Right cardiac atrium (tissue), 5 donors: ENCODE measurements at regions not wholly inside any gene's neighbourhood (a gene's known extent, or its start where the extent isn't known, plus 50 kb on each side); places are given as distances from the start of the nearest gene placed in this dataset.

ENCODE experiments used
- ATAC-seq, 2 donors: fragments of 200-7000 bp; cut with Tn5 transposase; one replicate each; pipeline versions ENCODE4 v1.8.0 to v1.9.1; 2020; ENCODE audit warnings: moderate library complexity in 2 of 2, mild to moderate bottlenecking in 1 of 2
- DNase-seq, 3 donors: peaks; one replicate each; pipeline ENCODE4 v3.0.0-alpha.2; 2020
- H3K27ac ChIP-seq: one replicate; pipeline ENCODE4 v1.5.1; 2013; ENCODE audit warnings: mild to moderate bottlenecking, low read length, control low read depth, moderate library complexity
- H3K27me3 ChIP-seq: one replicate; pipeline ENCODE4 v1.6.1; 2013; ENCODE audit not compliant: control insufficient read depth, insufficient read depth
- H3K4me1 ChIP-seq: one replicate; pipeline ENCODE4 v1.6.1; 2013; ENCODE audit warnings: low read length; ENCODE audit not compliant: control insufficient read depth, insufficient read depth
- H3K4me3 ChIP-seq: one replicate; pipeline ENCODE4 v1.5.1; 2013; ENCODE audit warnings: low read length, control low read depth
- H3K9me3 ChIP-seq: one replicate; pipeline ENCODE4 v1.6.1; 2013; ENCODE audit warnings: low read length; ENCODE audit not compliant: control insufficient read depth
- WGBS: extraction: QIAGEN DNeasy Blood & Tissue Kit; methylation state at CpG from one replicate; pipeline ENCODE4 v1.1.7; 2013; 5-methylcytosine and 5-hydroxymethylcytosine counted together
- intact Hi-C, 4 donors: fragments of 100-400 bp; cut with DNase I; formaldehyde crosslinking; loops; one replicate each; pipeline versions ENCODE4 v1.11.0 to v1.14.0; 2022 to 2023
- donor health status: healthy with polysubstance abuse.
- donor health status: DM: no; HTN: yes; CAD: no.
- donor health status: DM: no; HTN: no; CAD: no.
- donor health status: DM: no; HTN: yes; CAD: no; lungs with severe emphysema.
- donor health status: DM: yes; HTN: yes; CAD: no.

DNA sequence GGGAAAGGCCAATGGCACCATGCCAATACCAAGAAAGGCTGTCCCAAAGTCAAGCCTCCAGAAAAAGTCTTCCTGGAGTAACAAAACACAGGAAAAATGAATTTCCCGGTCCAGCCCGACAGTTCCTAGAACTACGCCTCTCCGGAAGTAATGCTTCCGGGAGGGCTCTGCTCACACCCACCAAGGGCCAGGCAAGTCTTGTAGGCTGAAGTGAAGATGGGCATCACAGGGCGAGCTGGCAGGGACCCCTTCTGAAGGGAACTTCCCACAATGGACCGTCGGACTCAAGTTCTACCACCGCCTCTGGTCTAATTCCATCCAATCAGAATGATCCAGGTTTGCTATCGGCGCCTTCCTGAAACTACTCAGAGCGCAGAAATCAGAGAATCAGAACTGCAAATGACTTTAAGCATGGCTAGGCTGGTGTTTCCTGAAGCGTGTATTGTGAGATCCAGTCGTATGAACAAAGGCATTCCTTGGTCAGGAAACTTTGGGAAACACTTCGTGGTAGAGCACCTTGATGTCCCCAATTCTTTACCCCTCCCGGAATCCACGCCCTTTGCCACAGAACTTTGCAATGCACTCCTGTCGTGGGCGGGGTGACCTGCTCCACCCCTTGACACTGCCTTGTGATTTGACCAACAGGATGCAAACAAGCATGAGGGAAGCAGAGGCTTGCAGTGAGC lies 127.8 kb downstream of the BCOR start:
- intact Hi-C loops: no loop called here
- H3K27ac ChIP-seq: peak overlapping the region; percentile 70
- 73% methylated on average over 19 of the region's 19 CpGs for WGBS
- H3K27me3 ChIP-seq: no peaks in the 10 kb centered on the region
- DNase-seq: peak in 1 of 3 donors; percentile 41
- no peaks in the 10 kb centered on the region for H3K9me3 ChIP-seq
- ATAC-seq: peak; percentile 47 to 76
- H3K4me1 ChIP-seq: peaks cover 3% of the 10 kb centered on the region
- no peak overlapping the region for H3K4me3 ChIP-seq

DNA sequence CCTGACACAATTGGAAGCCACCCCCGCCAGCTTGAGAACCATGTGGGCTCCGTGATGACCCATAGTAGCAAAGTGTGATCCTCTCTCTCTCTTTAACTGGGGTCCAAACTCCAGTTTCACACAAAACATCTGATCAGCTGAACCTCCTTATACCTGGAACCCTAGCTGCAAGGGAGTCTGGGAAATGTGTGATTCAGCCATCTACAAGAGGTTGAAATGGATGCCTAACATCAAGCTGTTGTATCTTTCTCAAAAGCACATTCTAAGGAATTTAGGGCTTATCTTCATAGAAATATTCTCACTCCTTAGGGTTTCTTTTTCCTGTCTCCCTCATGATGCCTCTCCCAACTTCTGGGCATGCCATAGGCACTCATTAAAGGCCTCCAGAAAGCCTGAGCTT lies 126.0 kb downstream of the BCOR start:
- Histone ChIP-seq H3K9me3 (no peaks in the 10 kb centered on the region), H3K4me1 (peaks cover 3% of the 10 kb centered on the region), H3K4me3 (no peak overlapping the region), H3K27ac (no peak overlapping the region), H3K27me3 (no peaks in the 10 kb centered on the region)
- 100% methylated on average over 2 of the region's 2 CpGs for WGBS
- DNase-seq: no peak
- ATAC-seq: no peak
- intact Hi-C loops: no loop called here

DNA sequence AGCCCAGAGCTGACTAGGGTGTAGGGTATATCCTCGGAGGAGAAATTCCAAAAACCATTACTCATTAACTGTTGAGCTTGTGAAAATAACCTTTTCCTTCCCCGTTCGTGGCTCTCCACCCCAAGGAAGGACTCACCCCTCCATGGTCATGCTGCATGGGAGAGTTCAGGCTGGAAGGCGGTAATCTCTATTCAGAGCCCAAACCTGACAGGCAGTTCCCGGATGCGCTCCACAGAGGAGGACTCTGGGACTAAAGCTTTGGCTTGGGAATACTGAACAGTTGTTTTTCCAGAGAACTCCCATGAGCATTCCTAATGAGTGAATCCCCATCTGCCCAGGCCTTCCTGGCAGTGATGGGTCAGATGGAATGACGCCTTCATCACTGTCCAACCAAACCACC lies 125.4 kb downstream of the BCOR start:
- DNase-seq (no peak), ATAC-seq (peak in 1 of 2 donors; percentile 66)
- intact Hi-C loops: no loop called here
- H3K4me3 ChIP-seq: no peak overlapping the region
- H3K27ac ChIP-seq: no peak overlapping the region
- H3K4me1 ChIP-seq: peaks cover 3% of the 10 kb centered on the region
- 85% methylated on average over 7 of the region's 7 CpGs for WGBS
- no peaks in the 10 kb centered on the region for H3K9me3 ChIP-seq
- H3K27me3 ChIP-seq: no peaks in the 10 kb centered on the region

DNA sequence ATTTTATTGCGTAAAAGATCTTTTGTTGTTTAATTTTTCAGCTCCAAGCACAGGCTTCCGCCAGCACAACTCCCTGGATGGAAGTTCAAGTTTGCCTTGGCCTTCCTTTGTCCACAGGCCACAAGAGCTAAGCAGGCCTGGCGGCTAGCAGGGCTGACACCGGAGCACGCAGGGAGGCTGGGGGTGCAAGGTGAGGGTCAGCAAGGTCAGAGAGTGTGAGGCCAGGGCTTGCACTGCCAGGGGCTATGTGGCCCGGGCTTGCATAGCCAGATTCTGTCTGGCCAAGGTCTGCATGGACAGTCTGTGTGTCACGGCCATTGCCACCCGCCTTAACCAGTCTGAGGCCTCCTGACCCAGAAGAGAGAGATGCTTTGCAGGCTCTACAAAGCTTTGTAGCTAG lies 123.9 kb downstream of the BCOR start:
- ATAC-seq (no peak), DNase-seq (no peak)
- intact Hi-C loops: no loop called here
- Histone ChIP-seq H3K9me3 (no peaks in the 10 kb centered on the region), H3K4me1 (peaks cover 3% of the 10 kb centered on the region), H3K4me3 (no peak overlapping the region), H3K27ac (no peak overlapping the region), H3K27me3 (no peaks in the 10 kb centered on the region)
- WGBS: 73% methylated on average over 8 of the region's 8 CpGs

DNA sequence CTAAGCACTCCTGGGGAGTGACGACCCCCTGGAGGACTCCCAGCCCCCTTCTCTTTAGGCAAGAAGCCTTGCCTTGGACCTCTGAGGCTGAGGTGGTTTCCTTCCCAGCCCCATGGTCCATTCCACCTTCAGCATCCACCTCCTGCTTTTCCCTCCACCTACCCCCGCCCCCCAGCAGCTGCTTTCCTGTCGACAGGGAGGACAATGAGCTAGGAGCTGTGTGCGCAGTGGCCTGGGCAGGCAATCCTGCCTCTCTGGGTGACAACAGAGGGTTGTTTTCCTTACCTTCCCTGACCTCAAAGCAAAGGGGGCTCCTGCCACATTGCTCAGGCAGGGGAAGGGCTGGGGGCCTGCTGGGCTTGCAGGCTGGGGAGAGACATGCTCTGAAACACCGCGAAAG lies 123.5 kb downstream of the BCOR start:
- no peaks in the 10 kb centered on the region for H3K9me3 ChIP-seq
- WGBS: 85% methylated on average over 6 of the region's 6 CpGs
- H3K4me1 ChIP-seq: peaks cover 3% of the 10 kb centered on the region
- DNase-seq (no peak), ATAC-seq (no peak)
- H3K27ac ChIP-seq: no peak overlapping the region
- H3K27me3 ChIP-seq: no peaks in the 10 kb centered on the region
- intact Hi-C loops: no loop called here
- no peak overlapping the region for H3K4me3 ChIP-seq

DNA sequence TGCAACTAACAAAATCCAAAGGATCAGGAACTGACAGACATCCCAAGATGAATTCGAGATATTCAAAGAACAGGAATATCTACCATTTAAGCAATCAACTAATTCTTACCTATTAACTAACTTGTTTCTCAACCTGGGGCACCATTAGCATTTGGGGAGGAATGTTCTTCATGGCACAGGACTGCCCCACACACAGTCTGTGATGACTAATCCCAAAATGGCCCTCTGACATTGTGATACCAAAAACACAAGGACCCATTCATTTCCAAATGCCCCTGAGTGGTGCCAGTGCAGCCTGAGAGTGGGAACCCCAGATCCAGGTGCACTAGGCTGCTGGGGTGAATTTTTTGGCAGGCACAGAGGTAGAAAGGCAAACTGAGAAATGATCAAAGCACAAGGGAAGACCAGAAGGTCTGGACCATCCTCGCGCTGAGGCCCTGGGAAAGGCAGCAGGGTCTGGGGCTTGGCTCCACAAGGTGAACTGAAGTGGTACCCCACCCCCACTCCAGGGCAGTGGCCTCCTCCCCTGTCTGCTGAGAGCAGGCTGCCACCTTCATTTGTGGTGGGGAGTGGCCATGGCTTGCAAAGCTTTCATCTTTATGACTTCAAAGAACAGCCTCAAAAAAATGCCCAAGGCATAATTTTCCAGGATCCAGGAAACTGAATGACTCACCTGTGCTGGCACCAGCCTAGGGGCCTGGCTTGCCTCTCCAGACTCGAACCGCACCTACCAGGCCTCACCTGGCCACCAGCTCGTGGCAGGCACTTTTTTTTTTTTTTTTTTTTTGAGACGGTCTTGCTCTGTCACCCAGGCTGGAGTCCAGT lies 122.4 kb downstream of the BCOR start:
- Histone ChIP-seq H3K4me1 (peaks cover 1% of the 10 kb centered on the region), H3K27me3 (no peaks in the 10 kb centered on the region), H3K9me3 (no peaks in the 10 kb centered on the region), H3K27ac (no peak overlapping the region), H3K4me3 (no peak overlapping the region)
- intact Hi-C loops: no loop called here
- no peak for ATAC-seq
- 92% methylated on average over 7 of the region's 7 CpGs for WGBS
- DNase-seq: no peak

DNA sequence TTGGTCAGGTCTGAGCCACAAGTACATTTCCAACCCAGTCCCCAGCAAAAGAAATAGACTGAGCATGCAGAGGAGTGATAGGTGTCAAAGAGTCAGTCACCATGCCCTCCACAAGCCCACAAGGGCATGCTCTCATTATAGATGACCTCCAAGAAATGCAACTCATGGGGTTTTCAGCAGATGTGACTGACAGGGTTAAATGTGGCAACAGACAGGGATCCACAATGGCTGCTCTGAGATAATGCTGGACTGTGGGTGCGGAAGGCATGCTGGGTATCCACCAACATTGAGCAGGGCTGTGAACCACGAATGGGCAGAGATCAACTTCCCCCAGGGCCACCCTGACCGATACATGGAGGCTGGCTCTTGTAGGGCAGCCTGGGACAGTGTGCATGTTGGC lies 115.8 kb downstream of the BCOR start:
- DNase-seq: no peak
- Histone ChIP-seq H3K27me3 (no peaks in the 10 kb centered on the region), H3K9me3 (no peaks in the 10 kb centered on the region), H3K4me3 (no peak overlapping the region), H3K27ac (no peak overlapping the region), H3K4me1 (no peaks in the 10 kb centered on the region)
- ATAC-seq: no peak
- 97% methylated on average over 3 of the region's 3 CpGs for WGBS
- intact Hi-C loops: no loop called here

DNA sequence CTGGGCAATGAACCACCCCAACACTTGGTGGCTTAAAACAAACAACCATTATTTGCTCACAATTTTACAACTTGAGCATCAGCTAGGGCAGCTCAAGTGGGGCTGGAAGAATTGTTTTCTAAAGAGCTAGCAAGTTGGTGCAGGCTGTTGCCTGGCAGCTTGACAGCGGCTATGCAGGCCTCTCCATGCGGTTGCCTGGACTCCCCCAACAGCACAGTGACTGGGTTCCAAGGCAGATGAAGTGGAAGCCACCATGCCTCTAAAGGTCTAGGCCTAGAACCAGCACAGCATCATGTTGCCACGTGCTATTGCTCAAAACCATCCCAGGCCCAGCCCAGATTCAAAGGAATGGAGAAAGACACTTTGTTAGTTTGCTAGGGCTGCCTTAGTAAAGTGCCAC lies 114.8 kb downstream of the BCOR start:
- WGBS: 90% methylated on average over 3 of the region's 3 CpGs
- intact Hi-C loops: no loop called here
- Histone ChIP-seq H3K9me3 (no peaks in the 10 kb centered on the region), H3K27me3 (no peaks in the 10 kb centered on the region), H3K4me1 (no peaks in the 10 kb centered on the region), H3K4me3 (no peak overlapping the region), H3K27ac (no peak overlapping the region)
- no peak for ATAC-seq
- no peak for DNase-seq

DNA sequence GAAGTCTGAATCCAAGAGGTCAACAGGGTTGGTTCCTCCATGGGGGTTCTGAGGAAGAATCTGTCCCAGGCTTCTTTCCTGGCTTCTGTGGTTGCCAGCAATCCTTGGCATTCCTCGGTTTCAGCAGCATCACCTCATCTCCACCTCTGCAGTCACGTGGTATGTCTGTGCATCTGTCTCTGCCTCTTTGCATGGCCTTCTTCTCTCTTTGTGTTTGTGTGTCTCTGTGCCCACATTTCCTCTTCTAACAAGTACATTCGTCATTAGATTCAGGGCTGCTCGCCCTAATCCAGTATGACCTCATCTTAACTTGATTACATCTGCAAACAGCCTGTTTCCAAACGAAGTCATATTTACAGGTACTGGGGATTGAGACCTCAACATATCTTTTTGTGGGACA lies 114.0 kb downstream of the BCOR start:
- H3K4me3 ChIP-seq: no peak overlapping the region
- no peak for DNase-seq
- no peaks in the 10 kb centered on the region for H3K9me3 ChIP-seq
- no peak overlapping the region for H3K27ac ChIP-seq
- WGBS: 56% methylated on average over 5 of the region's 5 CpGs
- H3K4me1 ChIP-seq: no peaks in the 10 kb centered on the region
- H3K27me3 ChIP-seq: no peaks in the 10 kb centered on the region
- intact Hi-C loops: no loop called here
- peak; percentile 25 to 47 for ATAC-seq

DNA sequence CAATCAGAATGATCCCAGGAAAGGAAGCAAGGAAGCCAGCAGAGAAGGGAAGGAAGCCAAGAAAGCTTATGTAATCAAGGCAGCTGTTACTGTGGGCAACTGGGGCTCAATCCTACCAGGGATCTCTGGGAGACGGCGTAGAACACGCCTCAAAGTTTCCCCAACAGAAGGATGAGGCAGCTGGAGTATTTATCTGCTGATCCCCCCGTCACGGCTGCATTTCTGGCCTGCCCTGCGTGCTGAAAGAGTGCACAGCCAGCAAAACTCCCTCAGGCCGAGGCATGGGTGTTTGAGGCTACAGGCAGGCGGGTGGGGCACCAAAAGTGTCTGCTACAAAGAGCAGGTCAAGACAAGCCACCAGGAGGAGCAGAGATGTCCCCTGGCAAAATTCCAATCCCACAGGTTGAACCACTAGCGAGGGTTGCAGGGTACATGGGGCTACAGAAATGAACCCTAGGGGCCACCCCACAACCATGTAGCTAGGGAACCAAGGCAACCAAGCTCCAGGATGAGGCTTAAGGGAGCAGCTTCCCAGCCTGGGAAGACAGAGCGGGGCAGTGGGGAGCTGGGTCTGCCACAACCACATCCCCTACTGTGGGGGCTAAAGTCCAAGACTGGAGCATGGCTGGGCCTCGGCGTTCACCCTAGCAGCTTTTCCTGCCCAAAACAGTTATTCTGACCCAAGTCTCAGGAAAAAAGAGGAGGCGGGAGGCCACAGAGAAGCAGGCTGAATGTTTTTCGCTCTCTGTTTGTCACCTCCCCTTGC lies 113.4 kb downstream of the BCOR start:
- no peak overlapping the region for H3K27ac ChIP-seq
- no peaks in the 10 kb centered on the region for H3K4me1 ChIP-seq
- DNase-seq (peak in 2 of 3 donors; percentile 68 to 69), ATAC-seq (peak; percentile 66 to 70)
- 57% methylated on average over 14 of the region's 14 CpGs for WGBS
- no peaks in the 10 kb centered on the region for H3K9me3 ChIP-seq
- no peak overlapping the region for H3K4me3 ChIP-seq
- intact Hi-C loops: no loop called here
- no peaks in the 10 kb centered on the region for H3K27me3 ChIP-seq

DNA sequence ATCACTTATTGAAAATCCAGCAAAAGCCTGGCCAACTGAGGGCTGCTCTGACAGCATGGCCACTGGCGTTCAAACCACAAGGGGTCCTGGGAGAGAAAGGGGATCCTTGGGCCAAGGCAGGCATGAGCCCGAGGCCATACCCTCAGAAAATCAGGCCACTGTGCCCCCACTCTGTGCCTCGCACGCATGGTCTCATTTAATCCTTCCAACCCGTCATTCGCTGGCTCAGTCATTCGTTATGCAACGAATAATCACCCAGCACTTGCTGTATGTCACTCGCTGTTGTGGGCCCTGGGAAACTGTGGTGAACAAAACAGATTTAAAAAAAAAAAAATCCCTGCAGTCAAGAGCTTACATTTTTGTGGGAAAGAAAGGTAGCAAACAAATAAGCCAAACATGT lies 112.7 kb downstream of the BCOR start:
- H3K4me3 ChIP-seq: no peak overlapping the region
- no peak overlapping the region for H3K27ac ChIP-seq
- intact Hi-C loops: no loop called here
- H3K27me3 ChIP-seq: no peaks in the 10 kb centered on the region
- no peaks in the 10 kb centered on the region for H3K4me1 ChIP-seq
- no peak for ATAC-seq
- 96% methylated on average over 9 of the region's 9 CpGs for WGBS
- DNase-seq: no peak
- H3K9me3 ChIP-seq: no peaks in the 10 kb centered on the region
